DMS153 treated with DMSO at 0.1 percent for 48 hours (cell line): ENCODE measurements at regions not wholly inside any gene's neighbourhood (a gene's known extent, or its start where the extent isn't known, plus 50 kb on each side); places are given as distances from the start of the nearest gene placed in this dataset.
"Not testable (repeated sequence)": the region's sequence is repeated elsewhere in the genome, so short reads cannot be mapped to it uniquely, and the experiment has no call there.

ENCODE experiments used
- DNase-seq: peaks from one replicate; lab custom pipeline; 2025; ENCODE audit not compliant: unreplicated experiment; lab: John Stamatoyannopoulos, UW

DNA sequence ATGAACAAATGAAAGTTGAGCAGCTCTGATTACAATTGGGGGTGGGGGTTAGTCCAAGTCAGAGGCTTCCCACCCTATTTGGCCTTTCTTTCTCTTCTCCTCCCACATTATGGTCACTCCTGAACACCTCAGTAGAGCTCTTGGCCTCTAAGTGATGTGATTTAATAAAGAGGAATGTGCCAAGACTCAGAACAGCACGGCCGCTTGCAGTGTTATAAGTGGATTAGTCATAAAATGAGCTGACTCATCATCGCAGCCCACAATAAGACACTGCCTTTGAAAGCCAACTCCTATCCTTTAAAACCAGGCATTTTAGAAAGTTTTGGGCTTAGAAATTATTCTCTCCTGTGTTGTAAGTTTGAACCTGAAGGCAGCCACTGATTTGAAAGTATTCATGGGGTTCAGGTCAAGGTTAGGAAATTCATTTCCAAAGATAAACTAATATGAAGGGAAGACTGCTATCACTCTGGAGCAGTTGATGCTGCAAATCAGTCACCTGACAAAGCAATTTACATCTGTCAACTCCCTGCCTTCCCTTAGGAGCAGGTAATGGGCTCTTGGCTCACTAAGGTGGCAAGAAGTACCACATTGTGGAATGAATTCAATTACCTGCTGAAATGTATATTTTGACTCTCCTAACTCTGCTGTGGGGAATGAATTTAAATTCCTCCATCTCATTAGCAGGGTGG is 283.6 kb upstream of the NMUR2 start:
- DNase-seq, result no peak

GRCh38 chr5:152689250-152689711 is 284.2 kb upstream of the NMUR2 start:
- DNase-seq, result no peak

GRCh38 chr5:152694231-152694630 is 289.2 kb upstream of the NMUR2 start:
- DNase-seq, result no peak

GRCh38 chr5:152701305-152701949 is 296.3 kb upstream of the NMUR2 start:
- no peak for DNase-seq

DNA sequence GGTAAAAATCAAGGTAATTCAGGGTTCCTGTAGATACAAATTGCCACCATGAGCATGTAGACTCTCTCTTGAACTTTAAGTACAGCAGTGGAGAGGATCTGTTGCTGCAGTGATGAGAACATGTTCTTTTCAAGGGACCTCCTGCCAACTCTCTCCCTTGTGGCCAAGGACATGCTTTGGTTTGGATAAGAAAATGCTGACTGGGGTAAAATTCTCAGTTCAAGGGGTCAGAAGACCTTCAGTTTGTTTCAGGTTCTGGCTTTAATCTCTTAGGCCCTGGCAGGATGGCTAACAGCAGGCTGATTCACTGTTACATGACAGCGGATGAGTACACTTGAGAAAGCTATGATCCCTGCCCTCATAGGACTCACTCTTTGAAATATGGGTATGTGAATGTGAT is 299.2 kb upstream of the NMUR2 start:
- no peak for DNase-seq

DNA sequence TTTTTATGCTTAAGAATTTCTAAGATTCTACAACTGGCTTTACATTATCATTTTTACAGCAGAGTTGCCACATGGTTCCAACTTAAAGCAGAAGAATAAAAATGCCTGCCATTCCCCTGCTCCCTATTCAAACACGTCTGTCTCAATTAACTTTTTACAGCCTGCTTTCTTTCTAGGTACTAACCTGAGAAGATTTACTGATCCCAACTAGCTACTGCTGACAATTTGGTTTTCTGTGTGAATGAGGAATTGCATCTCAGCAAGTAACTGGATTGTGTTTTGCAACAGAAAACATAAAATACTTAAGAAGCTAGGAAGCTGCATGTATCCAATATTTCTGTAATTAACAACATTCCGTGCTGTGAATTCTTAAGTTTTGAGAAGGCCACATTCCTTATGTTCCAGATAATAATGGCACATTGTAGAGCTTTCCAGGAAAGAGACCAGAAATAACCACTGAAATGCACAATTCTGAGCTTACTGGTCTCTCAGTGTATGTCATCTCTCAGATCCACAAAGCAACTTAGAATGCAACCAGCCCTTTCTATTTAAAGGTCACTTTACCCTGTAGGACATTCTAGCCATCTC is 306.8 kb upstream of the NMUR2 start:
- no peak for DNase-seq

DNA sequence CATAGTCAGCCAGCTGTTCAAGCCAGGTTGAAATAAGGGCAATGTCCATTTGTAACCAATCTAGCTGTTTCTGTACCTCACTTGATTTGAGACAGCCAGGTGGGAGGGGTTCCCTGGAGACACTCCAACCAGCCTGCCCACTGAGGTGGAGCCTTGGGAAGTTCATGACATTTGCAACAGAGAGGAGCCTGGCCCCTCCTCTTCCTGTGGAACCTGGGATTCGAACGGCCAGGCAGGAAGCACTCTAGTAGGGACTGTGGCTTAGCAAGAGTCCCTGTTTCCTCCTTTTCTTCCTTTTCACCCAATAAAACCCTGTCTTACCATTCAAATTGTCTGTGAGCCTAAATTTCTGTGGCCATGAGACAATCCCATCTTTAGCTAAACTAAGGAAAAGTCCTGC is 312.3 kb upstream of the NMUR2 start:
- no peak for DNase-seq

DNA sequence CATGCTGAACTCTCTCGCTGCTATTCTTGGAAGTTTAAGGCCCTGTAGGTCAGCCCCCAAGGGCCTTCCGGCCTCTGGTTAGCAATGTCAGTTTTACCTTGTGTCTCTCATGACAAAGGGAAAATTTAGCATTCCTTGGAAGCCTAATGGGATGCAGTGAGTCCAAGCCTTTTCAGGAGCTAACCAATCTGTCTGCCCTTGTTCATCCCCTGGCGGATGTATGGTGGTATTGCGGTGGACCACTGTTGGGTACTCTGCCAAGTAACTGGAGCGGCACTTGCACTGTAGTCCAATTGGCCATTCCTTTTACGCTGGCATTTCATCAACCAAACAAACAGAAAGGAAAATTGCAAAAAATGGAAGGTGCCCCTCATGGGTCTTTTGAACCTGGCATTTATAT is 318.4 kb upstream of the NMUR2 start:
- DNase-seq, result no peak

- DNase-seq, result no peak
Observed at GRCh38 chr5:152730176-152730575, 325.1 kb upstream of the NMUR2 start.

DNA sequence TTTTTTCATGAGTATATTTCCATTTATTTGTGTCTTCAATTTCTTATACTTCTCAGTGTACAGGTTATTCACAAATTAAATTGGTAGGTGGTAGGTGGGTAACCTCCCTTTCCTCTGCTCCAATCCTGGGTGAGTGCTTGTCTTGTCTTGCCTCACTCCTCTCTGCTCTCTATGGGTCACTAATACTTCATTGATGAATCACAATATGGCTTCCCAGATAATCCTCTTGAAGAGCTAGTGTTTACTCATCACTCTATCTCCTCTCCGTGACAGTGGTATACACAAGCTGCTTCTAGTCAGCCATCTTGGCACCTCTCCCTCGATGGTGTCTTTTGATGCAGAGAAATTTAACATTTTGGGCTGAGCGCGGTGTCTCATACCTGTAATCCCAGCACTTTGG is 331.8 kb upstream of the NMUR2 start:
- DNase-seq, result no peak

DNA sequence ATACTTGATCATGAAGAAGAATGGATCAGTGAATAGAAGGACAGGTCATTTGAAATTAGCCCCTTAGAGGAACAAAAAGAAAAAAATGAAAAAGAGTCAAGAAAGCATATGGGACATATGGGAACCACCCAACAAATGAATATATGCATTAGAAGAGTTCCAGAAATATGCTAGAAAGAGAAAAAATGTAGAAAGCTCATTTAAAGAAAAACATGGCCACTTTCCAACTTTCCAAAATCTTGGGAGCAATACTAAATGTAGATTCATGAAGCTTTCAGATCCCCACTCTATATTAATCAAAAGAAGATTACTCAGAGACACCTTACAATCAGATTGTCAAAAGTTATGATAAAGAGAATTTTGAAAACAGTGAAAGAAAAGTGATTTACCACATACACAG is 334.8 kb upstream of the NMUR2 start:
- DNase-seq, result no peak

DNA sequence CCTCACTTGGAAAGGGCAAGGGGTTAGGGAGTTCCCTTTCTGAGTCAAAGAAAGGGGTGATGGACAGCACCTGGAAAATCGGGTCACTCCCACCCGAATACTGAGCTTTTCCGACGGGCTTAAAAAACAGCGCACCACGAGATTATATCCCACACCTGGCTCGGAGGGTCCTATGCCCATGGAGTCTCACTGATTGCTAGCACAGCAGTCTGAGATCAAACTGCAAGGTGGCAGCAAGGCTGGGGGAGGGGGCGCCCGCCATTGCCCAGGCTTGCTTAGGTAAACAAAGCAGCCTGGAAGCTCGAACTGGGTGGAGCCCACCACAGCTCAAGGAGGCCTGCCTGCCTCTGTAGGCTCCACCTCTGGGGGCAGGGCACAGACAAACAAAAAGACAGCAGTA is 336.0 kb upstream of the NMUR2 start:
- not testable (repeated sequence) for DNase-seq

GRCh38 chr5:152787709-152788217 is 382.7 kb upstream of the NMUR2 start:
- not testable (repeated sequence) for DNase-seq

GRCh38 chr5:152801886-152802285 is 396.8 kb upstream of the NMUR2 start:
- DNase-seq, result no peak

GRCh38 chr5:152804179-152804578 is 399.1 kb upstream of the NMUR2 start:
- DNase-seq, result no peak

- DNase-seq, result no peak
Observed at GRCh38 chr5:152811988-152812387, 406.9 kb upstream of the NMUR2 start.

- no peak for DNase-seq
Observed at GRCh38 chr5:152813526-152813925, 408.4 kb upstream of the NMUR2 start.

GRCh38 chr5:152819891-152820290 is 414.8 kb upstream of the NMUR2 start:
- no peak for DNase-seq

- no peak for DNase-seq
Observed at GRCh38 chr5:152824316-152824715, 419.2 kb upstream of the NMUR2 start.

GRCh38 chr5:152838241-152838786 is 433.2 kb upstream of the NMUR2 start:
- no peak for DNase-seq

GRCh38 chr5:152844713-152845112 is 439.6 kb upstream of the NMUR2 start:
- no peak for DNase-seq

DNA sequence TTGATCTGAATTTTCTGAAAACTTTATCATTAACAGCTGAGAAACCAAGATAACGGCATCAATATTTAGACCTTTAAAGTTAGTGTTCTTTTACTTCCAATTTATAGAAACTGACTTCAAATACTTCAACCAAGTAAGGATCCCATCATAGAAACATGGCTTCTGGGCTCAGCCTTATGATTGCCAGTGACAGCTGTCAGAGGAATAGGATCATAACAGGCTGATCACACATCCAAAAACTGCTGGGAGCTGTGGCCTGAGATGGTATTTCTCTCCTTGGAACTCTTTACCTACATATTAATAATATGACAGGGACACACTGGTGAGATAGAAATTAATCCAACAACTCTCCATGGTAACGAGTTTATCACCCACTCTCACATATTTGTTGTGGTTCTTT is 448.3 kb upstream of the NMUR2 start:
- DNase-seq, result no peak
